ENCODE measurements at regions not wholly inside any gene's neighbourhood (a gene's known extent, or its start where the extent isn't known, plus 50 kb on each side); places are given as distances from the start of the nearest gene placed in this dataset.

GRCh38 chr15:88980498-88980897 is 67.3 kb upstream of the MFGE8 start:
- DNase-seq (ENCODE audit: low read depth): no peak
- no peak for FAIRE-seq
- no peaks in the 10 kb centered on the region for H3K27me3 ChIP-seq (ENCODE audit: control insufficient read depth, insufficient read depth, low read length)
- TF ChIP-seq, protein P1, sequence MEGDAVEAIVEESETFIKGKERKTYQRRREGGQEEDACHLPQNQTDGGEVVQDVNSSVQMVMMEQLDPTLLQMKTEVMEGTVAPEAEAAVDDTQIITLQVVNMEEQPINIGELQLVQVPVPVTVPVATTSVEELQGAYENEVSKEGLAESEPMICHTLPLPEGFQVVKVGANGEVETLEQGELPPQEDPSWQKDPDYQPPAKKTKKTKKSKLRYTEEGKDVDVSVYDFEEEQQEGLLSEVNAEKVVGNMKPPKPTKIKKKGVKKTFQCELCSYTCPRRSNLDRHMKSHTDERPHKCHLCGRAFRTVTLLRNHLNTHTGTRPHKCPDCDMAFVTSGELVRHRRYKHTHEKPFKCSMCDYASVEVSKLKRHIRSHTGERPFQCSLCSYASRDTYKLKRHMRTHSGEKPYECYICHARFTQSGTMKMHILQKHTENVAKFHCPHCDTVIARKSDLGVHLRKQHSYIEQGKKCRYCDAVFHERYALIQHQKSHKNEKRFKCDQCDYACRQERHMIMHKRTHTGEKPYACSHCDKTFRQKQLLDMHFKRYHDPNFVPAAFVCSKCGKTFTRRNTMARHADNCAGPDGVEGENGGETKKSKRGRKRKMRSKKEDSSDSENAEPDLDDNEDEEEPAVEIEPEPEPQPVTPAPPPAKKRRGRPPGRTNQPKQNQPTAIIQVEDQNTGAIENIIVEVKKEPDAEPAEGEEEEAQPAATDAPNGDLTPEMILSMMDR (IDR thresholded peaks at IDR 0.05; ENCODE audit: insufficient read depth, low read length, severe bottlenecking): no peak
- no peaks in the 10 kb centered on the region for H3K36me3 ChIP-seq (ENCODE audit: control insufficient read depth, insufficient read depth, low read length)
- H3K4me3 ChIP-seq (ENCODE audit: low read depth, low read length): no peak overlapping the region

GRCh38 chr15:88981244-88982215 is 68.4 kb upstream of the MFGE8 start:
- FAIRE-seq: no peak
- TF ChIP-seq, protein P1 (IDR thresholded peaks at IDR 0.05; ENCODE audit: insufficient read depth, low read length, severe bottlenecking): no peak
- H3K27me3 ChIP-seq (ENCODE audit: control insufficient read depth, insufficient read depth, low read length): no peaks in the 10 kb centered on the region
- no peak for DNase-seq (ENCODE audit: low read depth)
- no peaks in the 10 kb centered on the region for H3K36me3 ChIP-seq (ENCODE audit: control insufficient read depth, insufficient read depth, low read length)
- H3K4me3 ChIP-seq (ENCODE audit: low read depth, low read length): no peak overlapping the region

GRCh38 chr15:88982304-88982945 is 69.2 kb upstream of the MFGE8 start:
- no peak for DNase-seq (ENCODE audit: low read depth)

GRCh38 chr15:88982946-88983342 is 69.8 kb upstream of the MFGE8 start:
- TF ChIP-seq, protein P1 (IDR thresholded peaks at IDR 0.05; ENCODE audit: insufficient read depth, low read length, severe bottlenecking): no peak
- Histone ChIP-seq H3K27me3 (ENCODE audit: control insufficient read depth, insufficient read depth, low read length) (no peaks in the 10 kb centered on the region), H3K4me3 (ENCODE audit: low read depth, low read length) (no peak overlapping the region), H3K36me3 (ENCODE audit: control insufficient read depth, insufficient read depth, low read length) (no peaks in the 10 kb centered on the region)
- DNase-seq (ENCODE audit: low read depth) (no peak), FAIRE-seq (no peak)

More at GRCh38 chr15:88982304-88982945, 69.2 kb upstream of the MFGE8 start:
- no peak for FAIRE-seq
- Histone ChIP-seq H3K4me3 (ENCODE audit: low read depth, low read length) (no peak overlapping the region), H3K36me3 (ENCODE audit: control insufficient read depth, insufficient read depth, low read length) (no peaks in the 10 kb centered on the region), H3K27me3 (ENCODE audit: control insufficient read depth, insufficient read depth, low read length) (no peaks in the 10 kb centered on the region)
- TF ChIP-seq, protein P1 (IDR thresholded peaks at IDR 0.05; ENCODE audit: insufficient read depth, low read length, severe bottlenecking): no peak

DNA sequence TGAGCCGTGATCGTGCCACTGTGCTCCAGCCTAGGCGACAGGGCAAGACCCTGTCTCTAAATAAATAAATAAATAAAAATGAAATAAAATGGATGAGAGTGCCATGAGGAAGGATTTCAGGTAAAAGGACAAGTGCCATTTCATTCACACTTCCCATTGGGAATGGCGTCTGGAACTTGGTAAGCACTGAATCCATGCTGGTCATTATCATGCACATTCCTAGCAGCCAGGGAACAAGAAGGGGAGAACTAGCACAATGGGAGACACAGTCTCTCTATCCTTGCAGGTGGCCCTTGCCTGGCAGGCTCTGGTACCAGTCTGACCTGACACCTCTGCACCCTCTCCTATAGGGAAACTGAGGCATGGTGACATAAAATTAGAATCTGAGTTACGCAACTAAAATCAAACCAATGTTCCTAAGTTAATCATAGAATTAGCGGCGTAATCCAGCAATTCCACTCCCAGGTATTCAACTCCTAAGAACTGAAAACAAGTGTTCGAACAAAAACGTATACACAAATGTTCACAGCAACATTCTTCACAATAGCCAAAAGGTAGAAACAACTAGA is 70.8 kb upstream of the MFGE8 start:
- TF ChIP-seq, protein P1 (IDR thresholded peaks at IDR 0.05; ENCODE audit: insufficient read depth, low read length, severe bottlenecking): no peak
- FAIRE-seq: no peak

More for the DNA sequence above, 70.8 kb upstream of the MFGE8 start:
- H3K4me3 ChIP-seq (ENCODE audit: low read depth, low read length): no peak overlapping the region
- no peak for DNase-seq (ENCODE audit: low read depth)
- no peaks in the 10 kb centered on the region for H3K27me3 ChIP-seq (ENCODE audit: control insufficient read depth, insufficient read depth, low read length)
- no peaks in the 10 kb centered on the region for H3K36me3 ChIP-seq (ENCODE audit: control insufficient read depth, insufficient read depth, low read length)

Data from bronchial epithelial cell (primary cell).